ENCODE measurements at regions not wholly inside any gene's neighbourhood (a gene's known extent, or its start where the extent isn't known, plus 50 kb on each side); places are given as distances from the start of the nearest gene placed in this dataset.
"Not testable (repeated sequence)": the region's sequence is repeated elsewhere in the genome, so short reads cannot be mapped to it uniquely, and the experiment has no call there.

DNA sequence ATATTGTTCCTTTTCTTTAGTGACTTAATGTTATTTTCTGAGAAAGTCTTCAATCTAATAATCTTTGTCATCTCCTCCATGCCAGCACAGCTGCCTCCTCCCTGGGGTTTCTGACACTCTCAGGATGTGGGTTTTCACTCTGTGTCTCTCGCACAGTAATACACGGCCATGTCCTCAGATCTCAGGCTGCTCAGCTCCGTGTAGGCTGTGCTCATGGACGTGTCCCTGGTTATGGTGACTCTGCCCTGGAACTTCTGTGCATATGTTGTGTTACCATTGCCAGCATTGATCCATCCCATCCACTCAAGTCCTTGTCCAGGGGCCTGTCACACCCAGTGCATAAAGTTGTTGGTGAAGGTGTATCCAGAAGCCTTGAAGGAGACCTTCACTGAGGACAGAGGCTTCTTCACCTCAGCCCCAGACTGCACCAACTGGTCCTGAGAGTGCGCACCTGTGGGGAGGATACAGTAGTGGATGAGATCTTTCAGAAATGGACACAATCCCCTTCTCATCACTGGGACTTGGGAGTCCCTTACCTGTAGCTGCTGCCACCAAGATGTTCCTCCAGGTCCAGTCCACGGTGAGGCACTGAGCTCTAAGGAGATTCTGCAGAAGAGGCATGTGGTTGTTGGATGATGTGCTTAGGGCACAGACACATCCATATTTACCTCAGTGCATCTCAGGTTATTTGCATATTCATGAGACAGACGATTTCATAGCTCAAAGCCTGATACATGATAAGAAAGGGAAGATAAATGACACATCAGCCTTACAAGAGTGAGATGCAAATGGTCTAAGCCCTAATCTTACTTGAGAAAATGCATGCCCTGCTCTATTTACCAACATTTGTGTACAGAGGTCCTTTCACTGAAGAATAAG, 114.7 kb downstream of the OR4M2 start:
- FAIRE-seq; DNase-seq (ENCODE audit: insufficient read length, low spot score): not testable (repeated sequence)

DNA sequence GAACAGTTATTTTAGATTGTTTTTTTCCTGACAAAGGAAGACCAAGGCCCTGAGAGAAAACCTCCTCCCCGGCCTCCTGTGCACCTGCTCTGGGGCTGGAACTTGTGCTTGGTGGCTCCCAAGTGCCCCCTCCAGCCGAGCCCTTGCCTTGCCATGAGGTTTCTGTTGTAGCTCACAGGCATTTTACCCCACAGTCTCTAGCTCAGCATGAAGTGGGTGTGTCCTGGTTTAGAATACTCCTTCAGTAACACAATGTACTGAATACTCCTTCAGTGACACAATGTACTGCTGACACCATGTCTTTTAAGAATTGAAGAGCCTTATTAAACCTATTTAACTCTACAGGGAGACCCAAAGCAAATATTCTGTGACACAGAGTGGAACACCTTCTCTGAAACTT, 116.1 kb downstream of the OR4M2 start:
- not testable (repeated sequence) for DNase-seq (ENCODE audit: insufficient read length, low spot score); FAIRE-seq

DNA sequence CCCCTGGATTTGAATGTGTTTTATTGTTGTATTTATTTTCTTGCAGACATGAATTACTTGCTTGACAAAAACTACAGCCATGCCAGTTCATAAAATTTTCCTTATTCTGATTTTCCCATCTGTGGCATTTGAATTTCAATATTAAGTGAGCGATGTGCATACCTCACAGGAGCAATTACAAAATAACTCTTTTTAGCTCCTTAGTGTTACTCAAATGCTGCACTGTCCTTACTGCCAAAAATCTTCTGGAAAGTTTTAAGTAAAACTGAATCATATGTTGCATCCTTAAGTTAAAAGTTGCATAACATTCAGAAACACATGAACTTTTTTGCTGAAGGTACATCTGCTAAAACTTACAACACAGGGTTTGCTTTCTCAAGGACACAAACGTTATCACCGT, 120.1 kb downstream of the OR4M2 start:
- FAIRE-seq; DNase-seq (ENCODE audit: insufficient read length, low spot score): not testable (repeated sequence)

DNA sequence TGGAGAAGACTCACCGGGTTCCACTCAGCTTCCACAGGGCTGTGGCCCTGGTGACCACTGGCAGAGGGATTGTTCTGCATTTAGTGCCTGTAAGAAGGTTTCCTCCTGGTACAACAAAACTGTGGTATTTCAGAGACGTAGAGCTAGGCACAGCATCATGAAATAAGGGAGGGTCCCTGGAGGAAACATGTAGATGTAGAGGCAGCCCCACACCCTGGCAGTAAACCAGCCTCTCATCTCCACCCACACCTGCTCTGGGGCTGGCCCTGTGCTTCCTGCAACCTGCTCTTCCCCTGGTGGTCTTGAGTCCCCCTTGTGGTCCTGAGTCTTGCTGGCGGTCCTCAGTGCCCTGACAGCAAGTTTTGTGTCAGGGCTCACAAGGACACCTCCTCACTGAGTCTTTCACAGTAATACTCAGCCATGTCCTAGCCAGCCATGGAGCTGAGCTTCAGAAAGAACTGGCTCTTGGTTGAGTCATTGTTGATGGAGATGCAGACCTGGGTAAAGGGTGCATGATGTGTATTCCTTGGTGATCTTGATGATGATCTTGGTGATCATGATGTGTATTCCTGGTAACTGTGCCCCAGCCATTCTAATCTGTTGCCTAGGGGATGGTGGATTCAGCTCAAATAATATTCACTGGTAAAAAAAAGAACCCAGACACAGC, 121.8 kb downstream of the OR4M2 start:
- not testable (repeated sequence) for FAIRE-seq; DNase-seq (ENCODE audit: insufficient read length, low spot score)

DNA sequence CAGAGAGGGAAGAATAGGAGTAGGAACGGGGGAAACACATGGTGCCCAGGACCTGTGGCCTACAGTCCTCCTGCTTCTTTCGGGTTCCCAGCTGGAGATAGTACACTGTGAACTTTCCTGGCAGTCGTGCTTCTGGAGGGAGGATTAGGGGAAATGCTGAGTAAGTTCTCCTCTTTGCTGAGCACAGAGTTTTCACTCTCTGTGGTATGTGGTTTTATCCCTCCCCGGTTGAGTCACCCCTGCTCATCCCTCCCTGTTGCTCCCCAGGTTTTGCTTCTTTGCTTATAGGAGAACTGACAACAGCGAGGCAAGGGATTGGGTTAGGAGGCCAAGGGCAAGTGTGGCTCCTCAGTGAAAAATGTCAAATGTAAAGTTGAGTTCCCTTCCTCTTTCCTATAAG, 122.9 kb downstream of the OR4M2 start:
- FAIRE-seq; DNase-seq (ENCODE audit: insufficient read length, low spot score): not testable (repeated sequence)

DNA sequence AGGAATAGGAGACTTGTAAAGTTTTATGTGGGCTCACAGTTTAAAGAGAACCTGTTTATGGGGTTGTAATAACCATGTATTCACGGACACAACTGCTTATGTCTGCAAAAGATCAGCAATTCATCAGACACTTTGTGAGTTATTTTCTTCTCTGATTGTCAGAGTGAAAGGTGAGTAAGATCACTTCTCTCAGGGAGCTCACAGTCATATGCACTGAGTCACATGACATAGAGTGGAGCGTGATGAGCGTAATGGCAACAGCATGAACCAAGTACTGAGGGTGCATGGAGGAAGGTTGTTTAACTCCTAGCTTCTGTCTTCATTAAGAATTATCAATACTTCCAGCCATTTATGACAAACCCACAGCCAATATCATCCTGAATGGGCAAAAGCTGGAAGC, 128.8 kb downstream of the OR4M2 start:
- not testable (repeated sequence) for FAIRE-seq; DNase-seq (ENCODE audit: insufficient read length, low spot score)

DNA sequence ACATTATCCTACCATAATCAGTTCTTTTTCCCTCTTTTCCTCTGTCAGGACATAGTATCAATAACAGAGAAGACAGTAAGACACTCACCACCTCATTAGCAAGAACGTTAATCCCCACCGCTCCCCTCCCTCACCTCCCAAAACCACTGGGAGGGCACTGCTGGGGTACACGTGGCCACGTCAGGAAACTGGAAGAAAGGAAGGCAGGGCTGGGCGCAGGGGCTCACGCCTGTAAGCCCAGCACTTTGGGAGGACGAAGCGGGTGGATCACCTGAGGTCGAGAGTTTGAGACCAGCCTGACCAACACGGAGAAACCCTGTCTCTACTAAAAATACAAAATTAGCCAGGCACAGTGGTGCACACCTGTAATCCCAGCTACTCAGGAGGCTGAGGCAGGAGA, 142.3 kb downstream of the OR4M2 start:
- not testable (repeated sequence) for DNase-seq (ENCODE audit: insufficient read length, low spot score); FAIRE-seq

DNA sequence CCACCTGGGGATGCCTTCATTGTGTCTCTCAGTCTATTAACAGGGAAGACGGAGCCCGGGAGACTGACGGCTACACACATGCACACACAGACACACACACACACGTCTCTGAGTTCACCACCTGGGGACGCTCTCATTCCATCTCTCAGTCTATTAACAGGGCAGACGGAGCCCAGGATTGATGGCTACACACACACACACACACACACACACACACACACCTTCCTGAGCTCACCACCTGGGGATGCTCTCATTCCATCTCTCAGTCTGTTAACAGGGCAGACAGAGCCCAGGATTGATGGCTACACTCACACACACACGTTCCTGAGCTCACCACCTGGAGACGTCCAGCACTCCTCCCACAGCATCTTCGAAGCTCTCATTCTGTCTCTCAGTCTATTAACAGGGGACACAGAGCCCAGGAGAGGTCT, 143.9 kb downstream of the OR4M2 start:
- DNase-seq (ENCODE audit: insufficient read length, low spot score) (no peak), FAIRE-seq (no peak)

DNA sequence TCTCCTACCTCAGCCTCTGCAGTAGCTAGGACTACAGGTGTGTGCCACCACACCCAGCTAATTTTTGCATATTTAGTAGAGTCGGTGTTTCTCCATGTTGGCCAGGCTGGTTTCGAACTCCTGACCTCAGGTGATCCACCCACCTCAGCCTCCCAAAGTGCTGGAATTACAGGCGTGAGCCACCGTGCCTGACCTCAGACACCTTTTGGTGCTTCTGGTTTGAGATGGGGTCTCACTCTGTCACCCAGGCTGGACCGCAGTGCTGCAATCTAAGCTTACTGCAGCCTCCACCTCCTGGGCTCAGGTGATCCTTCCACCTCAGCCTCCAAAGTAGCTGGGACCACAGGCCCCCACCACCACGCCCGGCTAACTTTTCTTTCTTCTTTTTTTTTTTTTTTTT, 144.6 kb downstream of the OR4M2 start:
- not testable (repeated sequence) for FAIRE-seq; DNase-seq (ENCODE audit: insufficient read length, low spot score)

DNA sequence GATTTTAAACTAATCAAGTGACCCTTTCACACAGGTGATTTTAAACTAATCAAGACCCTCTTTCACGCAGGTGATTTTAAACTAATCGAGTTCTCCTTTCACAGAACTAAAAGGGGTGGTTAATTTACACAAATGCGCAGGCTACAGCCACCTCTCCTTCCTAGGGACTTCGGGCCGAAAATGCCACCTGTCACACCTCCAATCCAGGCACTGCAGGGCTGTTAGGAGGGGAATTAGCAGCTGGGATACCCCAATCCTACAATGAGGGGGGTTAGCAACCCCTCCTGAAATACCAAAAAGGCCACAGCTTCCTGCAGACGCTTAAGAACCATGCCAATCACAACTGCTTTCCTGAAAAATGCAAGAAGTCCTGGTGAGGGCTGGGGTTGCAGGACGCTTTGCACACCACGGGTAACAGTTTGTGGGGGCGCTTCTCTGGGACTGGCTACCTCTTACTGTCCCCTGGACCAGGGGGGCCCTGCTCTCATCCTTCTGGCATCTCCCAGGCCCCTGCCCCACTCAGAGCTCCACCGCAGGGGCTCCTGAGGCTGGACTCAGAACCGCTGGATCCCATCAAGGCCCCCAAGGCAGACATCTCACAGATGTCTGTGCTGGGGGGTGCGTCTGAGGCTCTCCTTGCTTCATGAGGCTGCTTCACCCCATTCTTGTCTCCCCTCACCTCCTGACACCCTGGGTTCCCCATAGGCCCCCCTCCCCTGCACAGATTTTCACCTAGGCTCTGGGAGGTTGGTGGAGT, 145.9 kb downstream of the OR4M2 start:
- no peak for FAIRE-seq
- no peak for DNase-seq (ENCODE audit: insufficient read length, low spot score)

DNA sequence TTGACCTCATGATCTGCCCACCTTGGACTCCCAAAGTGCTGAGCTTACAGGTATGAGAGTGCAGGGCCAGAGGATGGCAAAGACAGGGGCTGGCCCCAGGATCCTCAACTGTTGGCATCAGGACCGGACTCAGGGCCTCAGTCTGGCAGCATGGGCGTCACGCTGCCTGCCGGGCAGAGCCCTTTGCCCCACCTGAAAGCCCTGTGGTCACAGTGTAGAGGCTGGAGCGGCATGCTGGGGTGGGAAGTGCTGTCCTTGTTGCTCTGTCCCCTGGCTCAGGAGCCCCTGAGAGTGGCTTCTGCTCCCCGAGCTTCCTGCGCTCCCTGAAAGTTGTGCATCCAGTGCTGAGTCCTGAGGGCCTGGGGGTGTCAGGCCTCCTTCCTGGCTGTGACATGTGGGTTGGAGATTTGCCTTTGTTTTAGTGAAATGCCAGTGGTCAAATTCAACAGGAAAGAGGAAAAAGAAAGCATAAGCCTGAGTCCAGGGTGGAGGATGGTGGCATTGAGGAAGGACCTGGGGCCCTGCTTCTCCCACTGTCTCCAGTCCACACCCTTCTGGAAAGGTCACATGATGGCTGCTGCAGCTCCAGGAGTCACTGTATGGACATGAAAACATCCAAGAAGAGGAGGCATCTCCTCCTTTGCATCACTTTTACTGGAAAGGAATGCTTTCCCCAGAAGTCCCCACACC, 147.2 kb downstream of the OR4M2 start:
- DNase-seq (ENCODE audit: insufficient read length, low spot score) (no peak), FAIRE-seq (no peak)

DNA sequence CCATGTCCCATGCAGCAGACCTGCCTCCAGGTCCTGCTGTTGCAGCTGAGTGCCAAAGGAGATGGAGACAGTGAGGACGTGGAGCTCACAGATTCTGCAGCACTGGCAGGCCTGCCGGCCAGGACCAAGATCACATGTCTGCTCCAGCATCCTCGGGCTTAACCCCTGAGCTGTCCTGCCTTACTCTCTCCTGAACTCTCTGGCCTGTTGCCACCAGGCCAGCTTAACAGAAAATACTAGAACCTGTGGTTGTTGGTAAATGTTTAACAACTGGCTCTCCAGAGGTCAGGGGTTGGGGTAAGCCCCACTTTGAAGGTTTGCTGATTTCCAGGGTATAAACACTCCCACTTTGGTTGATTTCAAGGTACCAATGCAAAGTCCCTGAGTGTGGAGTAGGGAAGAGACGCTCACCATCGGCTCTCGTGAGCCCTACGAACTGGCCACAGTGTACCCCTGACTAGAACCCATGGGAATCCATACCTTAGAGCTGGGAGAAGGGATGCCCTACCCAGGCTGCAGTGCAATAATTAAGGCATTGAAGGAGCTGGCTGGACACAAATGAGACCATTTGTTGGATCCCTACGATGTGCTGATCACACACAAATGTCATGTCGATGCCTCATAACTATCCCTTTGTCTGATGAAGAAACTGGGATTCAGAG, 147.9 kb downstream of the OR4M2 start:
- FAIRE-seq, result no peak
- no peak for DNase-seq (ENCODE audit: insufficient read length, low spot score)

DNA sequence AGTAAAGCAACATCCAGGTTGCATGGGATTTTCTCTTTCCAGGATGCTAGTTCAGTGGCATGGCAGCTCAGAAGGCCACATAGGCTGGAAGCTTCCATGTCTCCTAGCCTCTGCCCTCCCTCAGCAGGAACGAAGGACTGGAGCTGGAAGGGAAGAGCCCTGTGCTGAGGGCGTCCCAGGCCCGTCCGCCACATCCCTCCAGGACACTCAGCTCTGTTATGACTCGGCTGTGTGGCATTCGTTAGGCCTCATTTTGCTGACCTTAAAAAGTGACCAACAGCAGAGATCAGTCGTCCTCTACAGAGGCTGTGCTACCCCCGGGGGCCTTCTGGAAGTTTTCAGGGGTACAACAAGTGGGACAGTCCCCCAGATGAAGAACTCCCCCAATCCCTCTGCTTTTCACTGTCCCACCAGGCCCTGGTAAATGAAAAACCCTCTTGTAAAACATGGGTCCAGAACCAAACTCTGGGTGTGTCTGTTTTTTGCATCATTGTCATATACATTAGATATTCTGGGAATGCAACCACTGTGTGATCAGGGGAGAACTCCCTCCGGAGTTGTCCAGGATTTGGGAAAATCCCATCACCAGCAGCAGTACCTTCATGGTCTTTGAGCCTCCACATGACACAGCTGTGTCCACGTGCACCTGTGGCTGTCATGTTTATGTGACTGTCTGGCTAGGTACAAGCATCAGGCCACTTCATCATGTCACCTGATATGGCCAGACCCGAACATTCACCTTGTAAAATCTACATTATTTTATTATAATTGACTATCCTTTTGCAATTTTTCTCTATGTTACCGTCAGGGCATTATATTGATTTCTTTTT, 149.9 kb downstream of the OR4M2 start:
- no peak for FAIRE-seq
- DNase-seq (ENCODE audit: insufficient read length, low spot score), result no peak

DNA sequence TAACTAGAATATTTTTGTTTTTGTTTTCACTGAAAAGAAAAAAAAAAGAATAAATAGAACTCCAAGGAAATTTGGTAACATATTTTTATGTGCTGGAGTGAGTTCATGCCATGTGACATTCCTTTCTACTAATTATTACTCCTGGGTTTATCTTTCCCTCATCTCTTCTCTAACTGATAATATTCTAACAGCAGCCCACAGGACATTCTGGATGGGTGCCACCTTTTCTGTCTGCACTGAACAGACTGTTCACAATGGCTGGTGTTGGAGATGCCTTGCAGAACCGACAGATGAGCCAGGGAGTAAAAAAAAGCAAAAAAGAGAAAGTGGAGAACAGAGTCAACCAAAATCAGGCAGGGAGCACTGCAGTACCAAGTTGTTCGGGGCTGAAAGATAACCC, 151.3 kb downstream of the OR4M2 start:
- FAIRE-seq, result no peak
- no peak for DNase-seq (ENCODE audit: insufficient read length, low spot score)

DNA sequence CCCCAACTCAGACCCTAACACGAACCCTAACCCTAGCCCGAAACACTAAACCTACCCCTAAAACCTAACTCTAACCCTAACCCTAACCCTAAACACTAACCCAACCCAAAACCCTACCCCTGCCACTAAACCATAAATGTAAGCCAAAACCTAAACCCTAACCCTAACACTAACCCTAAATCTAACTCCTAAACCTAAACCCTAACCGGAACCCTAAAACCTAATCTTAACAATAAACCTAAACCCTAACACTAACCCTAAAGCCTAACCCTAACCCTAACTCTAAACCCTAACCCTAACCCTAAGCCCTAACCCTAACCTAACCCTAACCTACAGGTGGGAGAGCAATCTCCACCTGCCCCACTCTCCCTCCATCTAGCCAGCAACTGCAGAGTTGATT, 152.3 kb downstream of the OR4M2 start:
- DNase-seq (ENCODE audit: insufficient read length, low spot score) (no peak), FAIRE-seq (no peak)

DNA sequence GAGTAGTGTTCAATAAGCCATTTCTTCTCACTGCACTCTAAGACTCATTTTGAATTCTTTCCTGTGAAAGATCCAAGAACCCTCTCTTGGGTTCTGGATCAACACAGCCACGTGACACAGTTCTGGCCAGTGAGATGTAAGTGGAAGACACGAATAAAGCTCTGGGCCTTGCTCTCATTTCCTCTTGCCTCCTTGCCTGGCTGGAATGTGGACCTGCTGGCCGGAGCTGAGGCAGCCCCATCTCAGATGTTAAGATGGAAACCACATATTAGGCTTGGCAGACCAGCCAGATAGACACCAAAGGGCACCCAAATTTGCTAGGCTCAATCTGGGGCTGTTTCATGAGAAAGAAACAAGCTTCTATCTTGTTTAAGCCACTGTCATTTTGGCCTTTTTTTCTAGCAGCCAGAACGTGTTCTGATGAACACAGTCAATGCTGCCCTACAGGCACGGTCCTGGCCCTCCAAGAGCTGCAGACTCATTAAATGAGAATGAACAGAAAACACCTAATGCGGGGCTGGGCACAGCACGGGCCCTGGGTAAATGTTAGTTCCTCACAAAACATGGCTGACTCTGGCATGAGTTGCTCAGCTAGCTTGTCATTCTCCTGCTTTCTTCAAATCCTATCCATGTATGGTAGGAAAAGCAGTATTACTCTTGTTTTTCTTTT, 155.1 kb downstream of the OR4M2 start:
- not testable (repeated sequence) for DNase-seq (ENCODE audit: insufficient read length, low spot score); FAIRE-seq

DNA sequence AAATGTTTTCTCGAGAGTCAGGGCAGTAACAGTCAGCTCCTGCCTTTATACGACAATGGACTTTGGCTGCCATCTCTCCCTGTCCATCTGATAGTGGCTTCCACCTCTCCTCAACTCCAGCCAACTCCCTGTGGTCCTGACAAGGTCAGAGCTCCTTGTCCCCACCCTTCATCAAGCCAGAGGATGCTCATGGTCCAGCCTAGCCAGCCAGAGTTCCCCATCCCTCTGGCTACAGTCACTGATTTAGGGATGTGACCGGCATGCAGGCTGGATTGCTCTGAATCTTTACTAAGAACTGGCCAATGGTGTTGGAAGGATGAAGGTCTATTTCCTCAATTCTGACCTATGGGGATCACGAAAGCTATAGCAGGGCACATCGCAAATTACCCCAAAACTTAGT, 156.1 kb downstream of the OR4M2 start:
- no peak for DNase-seq (ENCODE audit: insufficient read length, low spot score)
- FAIRE-seq, result no peak

DNA sequence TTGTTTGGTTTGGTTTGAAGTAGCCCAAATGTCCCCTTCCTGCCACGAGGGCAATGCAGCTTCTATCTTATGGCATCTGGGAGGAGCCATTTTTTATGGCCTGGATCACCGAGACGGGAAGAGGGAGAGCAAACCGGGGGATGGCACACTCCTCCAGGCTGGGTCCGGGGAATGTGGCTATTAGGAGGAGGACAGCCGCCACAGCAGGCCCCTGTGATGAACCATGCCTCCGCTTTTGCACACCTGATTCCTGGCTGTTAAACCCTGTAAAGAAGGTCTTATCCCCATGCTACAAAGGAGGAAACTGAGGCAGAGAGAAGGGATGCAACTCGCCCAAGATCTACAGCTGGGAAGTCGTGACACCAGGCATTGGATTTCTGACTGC, 157.6 kb downstream of the OR4M2 start:
- DNase-seq (ENCODE audit: insufficient read length, low spot score) (no peak), FAIRE-seq (no peak)
